Testis (tissue), 2 donors: ENCODE measurements at regions not wholly inside any gene's neighbourhood (a gene's known extent, or its start where the extent isn't known, plus 50 kb on each side); places are given as distances from the start of the nearest gene placed in this dataset.

ENCODE experiments used
- DNase-seq: peaks from one replicate; pipeline ENCODE4 v3.0.0-alpha.2; 2019
- H3K27ac ChIP-seq, 2 donors: fragments of 200-600 bp; sonication (generic); one replicate each; pipeline ENCODE4 v1.5.1; 2019
- H3K27me3 ChIP-seq: fragments of 200-600 bp; sonication (generic); one replicate; pipeline ENCODE4 v1.5.1; 2019
- H3K36me3 ChIP-seq: fragments of 200-600 bp; sonication (generic); one replicate; pipeline ENCODE4 v1.5.1; 2017; ENCODE audit warnings: low read depth; ENCODE audit errors: missing control alignments
- H3K4me1 ChIP-seq: fragments of 200-600 bp; sonication (generic); one replicate; pipeline ENCODE4 v1.5.1; 2019
- H3K4me3 ChIP-seq, 2 donors: fragments of 200-600 bp; sonication (generic); one replicate each; pipeline ENCODE4 v1.5.1; 2017 to 2019
- H3K9me3 ChIP-seq: fragments of 200-600 bp; sonication (generic); one replicate; pipeline ENCODE4 v1.5.1; 2017
- POLR2A ChIP-seq: fragments of 450-650 bp; IDR thresholded peaks from one replicate; pipeline ENCODE4 v1.6.1; 2017; ENCODE audit warnings: antibody characterized with exemption, mild to moderate bottlenecking, moderate library complexity
- WGBS, 2 donors: methylation state at CpG; one replicate each; pipeline ENCODE4 v1.1.5; 2018; 5-methylcytosine and 5-hydroxymethylcytosine counted together
- intact Hi-C: fragments of 100-400 bp; cut with DNase I; formaldehyde crosslinking; loops from one replicate; pipeline ENCODE4 v1.15.1; 2023; ENCODE audit warnings: low total_unique reads
- TF ChIP-seq, protein P1 (sequence below), 3 experiments: fragments of 450-650 bp in 2 of 3; fragments of 200-600 bp in 1 of 3; sonication (generic) in 1 of 3; IDR thresholded peaks; one replicate each; pipeline ENCODE4 v1.5.1; 2016 to 2019; ENCODE audit warnings: antibody characterized with exemption in 3 of 3, mild to moderate bottlenecking in 2 of 3, moderate library complexity in 1 of 3

DNA sequence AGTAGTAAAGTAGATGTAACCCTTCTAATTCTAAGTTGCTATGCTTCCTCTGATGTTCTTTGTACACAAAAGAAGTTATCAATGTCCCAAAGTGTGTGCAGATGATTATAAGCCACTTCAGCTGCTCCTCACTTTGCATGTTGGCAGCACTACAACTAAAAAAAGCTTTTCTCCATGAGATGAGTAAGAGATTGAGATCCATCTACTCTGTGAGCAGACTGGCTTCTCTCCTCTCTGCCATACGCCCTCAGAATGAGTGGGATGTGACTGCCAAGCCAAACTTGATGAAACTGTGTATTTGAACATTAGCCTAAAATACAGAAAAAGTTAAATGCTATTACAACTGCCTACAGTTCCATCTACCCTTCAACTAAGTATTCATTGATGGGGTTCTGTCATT is 102.9 kb upstream of the ETV1 start:
- Histone ChIP-seq H3K4me1 (no peaks in the 10 kb centered on the region), H3K27me3 (no peaks in the 10 kb centered on the region), H3K4me3 (no peak overlapping the region), H3K27ac (no peak overlapping the region), H3K9me3 (no peaks in the 10 kb centered on the region), H3K36me3 (no peaks in the 10 kb centered on the region)
- WGBS, 2 donors = 29 to 68% methylated on average over 1 of the region's 1 CpG
- intact Hi-C loops = no loop called here
- TF ChIP-seq, protein P1, sequence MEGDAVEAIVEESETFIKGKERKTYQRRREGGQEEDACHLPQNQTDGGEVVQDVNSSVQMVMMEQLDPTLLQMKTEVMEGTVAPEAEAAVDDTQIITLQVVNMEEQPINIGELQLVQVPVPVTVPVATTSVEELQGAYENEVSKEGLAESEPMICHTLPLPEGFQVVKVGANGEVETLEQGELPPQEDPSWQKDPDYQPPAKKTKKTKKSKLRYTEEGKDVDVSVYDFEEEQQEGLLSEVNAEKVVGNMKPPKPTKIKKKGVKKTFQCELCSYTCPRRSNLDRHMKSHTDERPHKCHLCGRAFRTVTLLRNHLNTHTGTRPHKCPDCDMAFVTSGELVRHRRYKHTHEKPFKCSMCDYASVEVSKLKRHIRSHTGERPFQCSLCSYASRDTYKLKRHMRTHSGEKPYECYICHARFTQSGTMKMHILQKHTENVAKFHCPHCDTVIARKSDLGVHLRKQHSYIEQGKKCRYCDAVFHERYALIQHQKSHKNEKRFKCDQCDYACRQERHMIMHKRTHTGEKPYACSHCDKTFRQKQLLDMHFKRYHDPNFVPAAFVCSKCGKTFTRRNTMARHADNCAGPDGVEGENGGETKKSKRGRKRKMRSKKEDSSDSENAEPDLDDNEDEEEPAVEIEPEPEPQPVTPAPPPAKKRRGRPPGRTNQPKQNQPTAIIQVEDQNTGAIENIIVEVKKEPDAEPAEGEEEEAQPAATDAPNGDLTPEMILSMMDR (IDR thresholded peaks at IDR 0.05) = no peak
- no peak for DNase-seq

GRCh38 chr7:14085901-14086300 is 96.4 kb upstream of the ETV1 start:
- no peaks in the 10 kb centered on the region for H3K36me3 ChIP-seq
- H3K27me3 ChIP-seq = no peaks in the 10 kb centered on the region
- no peak overlapping the region for H3K27ac ChIP-seq
- DNase-seq = no peak
- no peaks in the 10 kb centered on the region for H3K4me1 ChIP-seq
- H3K9me3 ChIP-seq = no peaks in the 10 kb centered on the region
- intact Hi-C loops = no loop called here
- H3K4me3 ChIP-seq = no peak overlapping the region
- 88 to 100% methylated on average over 1 of the region's 1 CpG for WGBS, 2 donors
- TF ChIP-seq, protein P1 (IDR thresholded peaks at IDR 0.05) = no peak
- no peak for TF ChIP-seq POLR2A

DNA sequence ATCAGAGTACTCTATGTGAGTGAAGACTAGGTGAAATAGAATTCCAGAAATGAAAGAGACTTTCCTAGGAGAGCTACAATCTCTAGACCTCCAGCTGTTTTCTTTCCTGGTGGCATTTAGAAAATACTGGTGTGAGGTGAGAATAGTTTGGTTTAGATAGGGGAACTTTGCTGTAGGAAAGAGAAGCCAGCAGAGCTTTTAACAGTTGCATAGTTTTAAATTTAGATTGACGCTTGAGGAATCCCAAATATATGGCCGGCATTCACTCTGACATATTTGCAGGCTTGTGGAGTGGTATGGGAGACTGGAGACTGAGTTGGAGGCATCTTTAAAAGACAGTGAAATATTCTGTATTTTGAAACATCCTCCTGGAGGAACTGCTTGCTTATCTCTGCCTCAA is 94.3 kb upstream of the ETV1 start:
- intact Hi-C loops = no loop called here
- DNase-seq = no peak
- Histone ChIP-seq H3K27ac (no peak overlapping the region), H3K4me1 (no peaks in the 10 kb centered on the region), H3K9me3 (no peaks in the 10 kb centered on the region), H3K36me3 (no peaks in the 10 kb centered on the region), H3K27me3 (no peaks in the 10 kb centered on the region), H3K4me3 (no peak overlapping the region)
- TF ChIP-seq, protein P1 (IDR thresholded peaks at IDR 0.05) = no peak
- no peak for TF ChIP-seq POLR2A
- 85 to 94% methylated on average over 2 of the region's 2 CpGs for WGBS, 2 donors

- no peak for TF ChIP-seq POLR2A
- H3K27me3 ChIP-seq = no peaks in the 10 kb centered on the region
- no peaks in the 10 kb centered on the region for H3K36me3 ChIP-seq
- H3K9me3 ChIP-seq = no peaks in the 10 kb centered on the region
- DNase-seq = no peak
- no peak overlapping the region for H3K4me3 ChIP-seq
- H3K4me1 ChIP-seq = no peaks in the 10 kb centered on the region
- intact Hi-C loops = no loop called here
- no peak overlapping the region for H3K27ac ChIP-seq
Measured at GRCh38 chr7:14073988-14074387, 84.5 kb upstream of the ETV1 start.

GRCh38 chr7:14073543-14073942 is 84.1 kb upstream of the ETV1 start:
- no peak for DNase-seq
- Histone ChIP-seq H3K4me1 (no peaks in the 10 kb centered on the region), H3K36me3 (no peaks in the 10 kb centered on the region), H3K4me3 (no peak overlapping the region), H3K27ac (no peak overlapping the region), H3K9me3 (no peaks in the 10 kb centered on the region), H3K27me3 (no peaks in the 10 kb centered on the region)
- intact Hi-C loops = no loop called here
- TF ChIP-seq, protein P1 (IDR thresholded peaks at IDR 0.05) = no peak
- no peak for TF ChIP-seq POLR2A
- WGBS, 2 donors = 23 to 32% methylated on average over 1 of the region's 1 CpG
